Fibroblast of mammary gland (primary cell): ENCODE measurements at regions not wholly inside any gene's neighbourhood (a gene's known extent, or its start where the extent isn't known, plus 50 kb on each side); places are given as distances from the start of the nearest gene placed in this dataset.

Experiments
- DNase-seq: peaks from one replicate; pipeline ENCODE4 v3.0.0-alpha.2; 2010; ENCODE audit warnings: low read depth
- H3K4me3 ChIP-seq: 2 replicates; pipeline ENCODE4 v1.5.1; 2011; ENCODE audit warnings: low read depth, mild to moderate bottlenecking, low read length, moderate library complexity; ENCODE audit not compliant: control insufficient read depth
- TF ChIP-seq, protein P1 (sequence below): conservative IDR thresholded peaks from 2 replicates; pipeline ENCODE4 v1.5.1; 2011; ENCODE audit warnings: low read depth, low read length, inconsistent platforms; ENCODE audit not compliant: control insufficient read depth, insufficient read depth

DNA sequence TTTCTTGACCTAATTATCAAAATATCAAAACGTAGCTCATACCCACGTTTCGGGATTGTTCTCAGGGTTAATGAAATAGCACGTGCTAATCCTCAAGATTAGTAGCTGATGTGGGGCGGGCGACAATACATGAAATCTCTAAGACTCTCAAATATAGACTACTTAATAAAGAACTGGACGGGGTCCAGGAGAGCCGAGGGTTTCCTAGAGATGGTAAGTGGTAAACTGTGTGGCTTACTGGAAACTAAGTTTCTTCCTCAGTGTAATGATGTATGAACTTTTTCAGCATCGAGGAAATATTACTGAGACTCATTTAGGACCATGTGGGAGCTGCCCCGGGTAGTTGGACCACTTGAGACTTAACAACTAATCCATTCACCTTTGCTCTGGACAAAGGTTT lies 453.3 kb upstream of the SALL3 start:
- TF ChIP-seq, protein P1, sequence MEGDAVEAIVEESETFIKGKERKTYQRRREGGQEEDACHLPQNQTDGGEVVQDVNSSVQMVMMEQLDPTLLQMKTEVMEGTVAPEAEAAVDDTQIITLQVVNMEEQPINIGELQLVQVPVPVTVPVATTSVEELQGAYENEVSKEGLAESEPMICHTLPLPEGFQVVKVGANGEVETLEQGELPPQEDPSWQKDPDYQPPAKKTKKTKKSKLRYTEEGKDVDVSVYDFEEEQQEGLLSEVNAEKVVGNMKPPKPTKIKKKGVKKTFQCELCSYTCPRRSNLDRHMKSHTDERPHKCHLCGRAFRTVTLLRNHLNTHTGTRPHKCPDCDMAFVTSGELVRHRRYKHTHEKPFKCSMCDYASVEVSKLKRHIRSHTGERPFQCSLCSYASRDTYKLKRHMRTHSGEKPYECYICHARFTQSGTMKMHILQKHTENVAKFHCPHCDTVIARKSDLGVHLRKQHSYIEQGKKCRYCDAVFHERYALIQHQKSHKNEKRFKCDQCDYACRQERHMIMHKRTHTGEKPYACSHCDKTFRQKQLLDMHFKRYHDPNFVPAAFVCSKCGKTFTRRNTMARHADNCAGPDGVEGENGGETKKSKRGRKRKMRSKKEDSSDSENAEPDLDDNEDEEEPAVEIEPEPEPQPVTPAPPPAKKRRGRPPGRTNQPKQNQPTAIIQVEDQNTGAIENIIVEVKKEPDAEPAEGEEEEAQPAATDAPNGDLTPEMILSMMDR, result no peak
- H3K4me3 ChIP-seq, result no peak overlapping the region
- DNase-seq, result no peak

DNA sequence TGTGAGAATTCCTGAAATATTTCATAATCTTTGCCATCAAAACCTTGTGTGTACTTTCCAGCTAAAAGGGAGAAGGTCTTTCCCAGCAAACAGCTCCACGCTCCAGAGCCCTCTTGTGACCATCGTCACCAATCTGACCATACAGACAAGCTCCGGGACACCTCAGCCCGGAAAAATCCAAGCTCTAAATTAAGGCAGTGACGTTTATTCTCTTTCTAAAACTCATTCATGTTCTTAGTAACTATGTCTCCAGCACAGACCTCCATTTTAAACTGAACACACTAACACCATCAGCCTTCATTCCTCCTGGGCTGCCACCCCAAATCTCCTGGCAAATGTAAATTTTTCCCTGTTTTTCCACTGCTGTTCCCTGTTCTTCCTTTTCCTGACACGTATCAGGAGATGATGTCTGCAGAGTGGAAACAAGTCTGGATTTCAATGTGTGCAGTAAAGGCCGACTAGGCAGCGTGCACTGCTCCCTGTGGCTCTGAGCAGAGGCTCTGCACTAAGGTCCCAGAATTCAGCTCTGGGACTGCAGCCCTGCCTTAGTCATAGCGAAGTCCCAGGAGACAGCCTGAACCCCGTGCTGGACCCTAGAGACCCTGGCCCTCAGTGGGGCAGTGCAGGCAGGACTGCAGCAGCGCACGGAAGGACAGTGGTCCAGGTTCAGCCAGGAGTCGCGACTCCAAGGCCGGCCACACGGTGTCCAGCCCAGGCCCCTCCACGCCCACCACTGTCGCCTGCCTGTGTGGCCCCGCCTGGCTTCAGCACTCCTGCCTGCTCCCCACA lies 452.5 kb upstream of the SALL3 start:
- TF ChIP-seq, protein P1, result no peak
- no peak for DNase-seq
- H3K4me3 ChIP-seq, result no peak overlapping the region

DNA sequence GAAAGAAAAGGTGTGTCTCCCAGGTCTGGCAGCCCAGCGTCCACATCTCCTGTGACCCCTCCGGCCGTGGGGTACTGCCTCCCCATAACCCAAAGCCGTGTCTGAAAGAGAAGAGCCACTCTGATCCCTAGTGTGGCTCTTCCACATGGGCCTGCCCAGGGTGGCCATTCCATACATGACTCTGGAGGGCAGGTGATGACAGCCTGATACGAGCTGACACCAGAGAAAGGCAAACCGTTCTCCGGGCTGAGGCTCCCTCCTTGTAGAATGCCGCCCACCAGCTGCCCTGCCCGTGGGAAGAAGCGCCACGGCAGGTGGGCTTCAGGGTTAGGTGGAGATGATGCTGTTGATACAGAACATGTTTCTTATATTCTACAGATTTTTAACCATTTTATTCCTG lies 451.6 kb upstream of the SALL3 start:
- TF ChIP-seq, protein P1, result no peak
- H3K4me3 ChIP-seq, result no peak overlapping the region
- no peak for DNase-seq

DNA sequence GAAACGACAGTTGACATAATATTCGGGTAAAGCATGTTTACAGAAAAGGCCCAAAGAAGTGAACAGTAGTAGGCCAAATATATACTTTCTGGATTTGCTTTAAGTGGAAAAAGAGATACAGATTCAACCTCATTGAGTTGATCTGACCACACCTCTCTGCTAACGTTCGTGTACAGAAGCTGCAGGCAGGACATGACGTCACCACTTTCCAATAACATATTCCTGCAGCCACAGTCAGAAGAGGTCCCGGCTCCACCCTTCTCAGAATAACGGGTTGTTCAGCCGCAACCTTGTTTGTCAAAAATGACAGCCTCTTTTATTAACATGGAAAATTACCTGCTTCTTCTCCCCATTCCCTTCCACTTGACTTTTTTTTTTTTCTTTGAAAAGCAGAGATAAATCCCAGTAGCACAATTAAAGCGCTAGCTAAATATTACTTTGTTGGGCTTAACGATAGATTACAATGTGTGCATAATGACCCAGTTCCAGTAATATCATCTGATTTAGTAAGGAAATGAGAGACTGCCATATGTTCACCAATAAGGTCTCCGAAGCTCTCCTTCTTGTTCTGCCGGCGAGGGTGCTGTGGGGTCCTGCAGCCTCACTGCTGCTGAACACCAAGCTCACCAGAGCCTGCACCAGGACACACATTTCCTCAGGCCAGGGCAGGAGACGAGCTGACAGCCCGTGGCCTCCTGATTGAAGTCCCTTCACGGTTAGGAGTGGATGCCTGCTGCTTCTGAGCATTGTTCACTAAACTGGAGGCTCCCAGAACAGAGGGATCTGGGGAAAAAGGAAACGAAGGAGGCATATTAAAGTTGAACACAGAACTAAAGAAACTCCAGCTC lies 451.0 kb upstream of the SALL3 start:
- TF ChIP-seq, protein P1, result no peak
- DNase-seq, result no peak
- no peak overlapping the region for H3K4me3 ChIP-seq

DNA sequence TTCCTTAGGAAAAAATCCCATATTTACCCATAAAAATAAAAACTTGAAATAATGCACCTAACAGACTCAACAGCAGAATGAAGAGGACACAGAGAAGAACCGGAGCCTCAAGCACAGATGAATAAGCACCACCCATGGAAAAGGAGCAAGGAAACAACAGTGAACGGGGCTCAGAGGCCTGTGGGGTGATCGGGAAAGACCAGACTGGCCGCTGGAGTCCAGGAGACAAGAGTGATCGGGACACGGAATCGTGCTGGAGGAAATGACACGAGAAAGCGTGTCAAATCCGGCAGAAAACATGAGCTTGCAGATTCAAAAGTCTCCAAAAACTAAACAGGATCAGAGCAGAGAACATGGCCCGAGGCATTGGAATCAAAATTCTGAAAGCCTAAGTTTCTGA lies 448.0 kb upstream of the SALL3 start:
- no peak overlapping the region for H3K4me3 ChIP-seq
- TF ChIP-seq, protein P1, result no peak
- no peak for DNase-seq

DNA sequence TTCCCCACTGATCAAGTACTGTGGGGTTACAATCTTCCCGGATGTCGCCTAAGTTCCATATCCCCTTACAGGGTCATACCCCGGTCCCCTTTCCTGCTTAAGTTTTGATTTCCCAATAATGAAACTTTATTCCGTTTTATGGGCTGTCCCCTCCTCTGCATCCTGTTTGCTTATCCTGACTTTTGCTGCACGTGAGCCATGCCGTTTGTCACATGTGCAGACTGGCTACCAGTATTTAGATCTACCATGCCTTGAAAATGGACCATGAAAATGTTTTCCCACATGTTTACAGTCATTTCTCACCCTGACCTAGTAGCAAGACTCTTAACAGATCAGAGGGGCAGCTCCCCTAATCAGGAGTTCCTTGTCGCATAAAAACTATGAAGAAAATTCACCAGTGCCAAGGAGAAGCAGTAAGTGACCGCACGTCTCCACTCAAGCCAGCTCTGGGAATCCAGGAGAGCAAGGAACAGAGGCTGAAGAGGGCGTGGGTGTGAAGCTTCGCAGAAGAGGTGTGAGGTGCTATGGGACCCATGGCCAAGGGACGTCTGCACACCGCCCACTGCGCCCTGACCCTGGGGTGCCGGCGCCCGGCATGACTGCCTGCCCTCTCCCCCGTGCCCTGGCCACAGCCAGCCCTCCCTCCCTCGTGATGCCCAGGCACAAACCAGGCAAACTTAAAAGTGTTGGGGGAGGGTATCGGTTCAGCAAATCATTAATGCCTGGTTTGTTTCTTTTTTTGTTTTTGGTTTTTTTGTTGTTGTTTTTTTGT lies 440.8 kb upstream of the SALL3 start:
- no peak overlapping the region for H3K4me3 ChIP-seq
- DNase-seq, result no peak
- TF ChIP-seq, protein P1, result no peak
